AG04450 (cell line): ENCODE measurements at regions not wholly inside any gene's neighbourhood (a gene's known extent, or its start where the extent isn't known, plus 50 kb on each side); places are given as distances from the start of the nearest gene placed in this dataset.

Source experiments
- CTCF ChIA-PET: fragments of 300-600, 350-600 bp; formaldehyde crosslinking; extraction: SDS; loops from one replicate; lab custom pipeline; 2022; ENCODE audit warnings: antibody characterized with exemption, inconsistent platforms; lab: Charles Lee
- POLR2A ChIA-PET: fragments of 350-600 bp; formaldehyde crosslinking; extraction: SDS; loops from one replicate; lab custom pipeline; 2021; ENCODE audit warnings: antibody characterized with exemption, inconsistent platforms; lab: Yijun Ruan, JAX
- DNase-seq: peaks from one replicate; pipeline ENCODE4 v3.0.0-alpha.2; 2011; ENCODE audit warnings: low read depth, low spot score
- H3K27ac ChIP-seq: one replicate; pipeline ENCODE4 v1.5.1; 2012; ENCODE audit warnings: low read depth, low read length, control low read depth
- H3K27me3 ChIP-seq: one replicate; pipeline ENCODE4 v1.6.0; 2012; ENCODE audit warnings: low read length; ENCODE audit not compliant: control insufficient read depth, insufficient read depth
- H3K4me3 ChIP-seq: 2 replicates; pipeline ENCODE4 v1.5.1; 2011; ENCODE audit warnings: mild to moderate bottlenecking, low read depth, low read length, control low read depth
- H3K9me3 ChIP-seq: 2 replicates; pipeline ENCODE4 v1.5.1; 2012; ENCODE audit warnings: low read length; ENCODE audit not compliant: control insufficient read depth, insufficient read depth
- CTCF ChIP-seq: IDR thresholded peaks from 2 replicates; pipeline ENCODE4 v1.5.1; 2011; ENCODE audit warnings: low read depth, low read length, control low read depth, inconsistent platforms

GRCh38 chr12:24595652-24596235 is 353.2 kb downstream of the BCAT1 start:
- DNase-seq: no peak
- Histone ChIP-seq H3K9me3 (no peaks in the 10 kb centered on the region), H3K27me3 (no peaks in the 10 kb centered on the region), H3K4me3 (no peak overlapping the region), H3K27ac (no peak overlapping the region)
- CTCF ChIA-PET: interaction anchor here (0.5 to 1.4 kb wide), 3 partner anchors 22 to 903 kb away, joined by 3 to 7 read pairs (median 3); no protein-coding TSS in a partner anchor
- TF ChIP-seq CTCF: peak; percentile 55
- POLR2A ChIA-PET: no interaction called here

DNA sequence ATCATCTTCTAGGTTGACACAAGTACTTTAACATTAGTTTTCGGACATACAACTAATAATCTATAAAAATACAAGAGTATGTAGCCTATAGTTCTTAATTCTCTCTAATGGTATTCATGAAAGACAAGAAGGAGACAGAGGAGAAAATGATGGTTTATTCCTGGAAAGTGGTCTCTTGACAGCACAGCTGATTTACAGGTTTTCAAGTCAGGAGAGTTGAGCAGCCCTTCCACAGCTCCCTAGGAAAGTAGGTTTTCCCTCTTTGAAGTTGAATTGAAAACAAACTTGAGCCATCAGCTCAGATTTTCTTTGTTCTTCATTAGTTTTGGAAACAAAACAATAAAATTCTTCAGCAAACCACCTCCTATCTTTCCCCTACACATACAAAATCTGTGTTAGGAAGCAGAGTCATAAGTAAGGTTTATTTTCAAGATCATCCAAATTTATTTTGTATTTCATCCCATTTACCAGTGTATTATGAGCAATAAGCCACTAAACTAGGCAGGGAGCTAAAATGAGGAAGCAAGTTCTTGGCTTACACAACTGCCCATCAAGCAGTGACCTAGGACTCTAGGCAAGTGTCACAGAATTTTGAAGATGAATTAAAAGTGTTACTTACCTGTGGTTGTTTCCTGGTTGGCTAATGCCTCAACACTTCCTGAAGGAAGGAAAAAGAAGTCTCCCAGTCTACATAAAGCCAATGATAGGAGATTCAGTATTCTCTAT is 357.0 kb downstream of the BCAT1 start:
- Histone ChIP-seq H3K27me3 (no peaks in the 10 kb centered on the region), H3K9me3 (no peaks in the 10 kb centered on the region), H3K27ac (no peak overlapping the region), H3K4me3 (no peak overlapping the region)
- ChIA-PET POLR2A (no interaction called here), CTCF (interaction anchor here (0.6 kb wide), 1 partner anchor 219 kb away, joined by 3 read pairs; no protein-coding TSS in a partner anchor)
- no peak for DNase-seq
- TF ChIP-seq CTCF: no peak

DNA sequence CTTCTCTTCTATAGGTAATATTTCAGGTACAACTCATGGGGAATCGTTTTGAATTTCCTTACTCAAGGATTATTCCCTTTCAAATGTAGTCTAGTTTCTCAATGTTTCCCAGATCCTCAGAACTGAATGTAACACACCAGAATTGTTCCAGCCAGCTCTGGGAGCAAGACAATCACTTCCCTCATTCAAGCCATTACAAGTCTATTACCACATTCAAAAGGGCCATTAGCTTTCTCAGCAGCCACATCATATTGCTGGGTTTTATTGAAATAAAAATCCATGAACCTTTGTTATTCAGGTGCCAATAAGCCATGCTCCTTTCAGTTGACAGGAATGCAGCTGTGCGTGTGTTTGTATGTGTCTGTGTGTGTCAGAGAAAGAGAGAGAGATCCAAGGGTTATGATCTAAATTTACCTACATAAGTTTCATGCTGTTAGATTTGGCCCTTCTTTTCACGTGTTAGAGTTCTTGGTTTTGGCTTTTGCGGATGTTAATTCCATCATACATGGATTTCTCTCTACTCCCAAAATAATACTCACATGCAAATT is 357.7 kb downstream of the BCAT1 start:
- CTCF ChIA-PET: no interaction called here
- H3K27me3 ChIP-seq: no peaks in the 10 kb centered on the region
- H3K27ac ChIP-seq: no peak overlapping the region
- H3K4me3 ChIP-seq: no peak overlapping the region
- POLR2A ChIA-PET: no interaction called here
- no peak for TF ChIP-seq CTCF
- H3K9me3 ChIP-seq: no peaks in the 10 kb centered on the region
- no peak for DNase-seq

DNA sequence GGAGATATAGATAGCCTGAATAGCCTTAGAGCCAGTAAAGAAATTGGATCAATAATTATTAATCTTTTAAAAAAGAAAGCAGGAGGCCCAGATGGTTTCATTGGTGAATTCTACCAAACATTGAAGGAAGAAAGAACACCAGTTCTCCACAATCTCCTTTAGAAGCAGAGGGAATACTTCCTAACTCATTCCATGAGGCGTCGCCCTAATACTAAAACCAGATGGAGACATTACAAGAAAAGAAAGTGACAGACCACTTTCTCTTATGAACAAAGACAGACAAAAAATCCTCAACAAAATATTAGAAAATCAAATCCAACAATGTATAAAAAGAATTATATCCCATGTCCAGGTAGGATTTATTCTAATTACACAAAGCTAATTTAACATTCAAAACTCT is 362.6 kb downstream of the BCAT1 start:
- ChIA-PET POLR2A (no interaction called here), CTCF (no interaction called here)
- Histone ChIP-seq H3K9me3 (peaks cover 3% of the 10 kb centered on the region; the same call in 1 of the 2 replicates), H3K4me3 (no peak overlapping the region), H3K27me3 (no peaks in the 10 kb centered on the region), H3K27ac (no peak overlapping the region)
- no peak for DNase-seq
- TF ChIP-seq CTCF: no peak
